ENCODE measurements at regions not wholly inside any gene's neighbourhood (a gene's known extent, or its start where the extent isn't known, plus 50 kb on each side); places are given as distances from the start of the nearest gene placed in this dataset.

DNA sequence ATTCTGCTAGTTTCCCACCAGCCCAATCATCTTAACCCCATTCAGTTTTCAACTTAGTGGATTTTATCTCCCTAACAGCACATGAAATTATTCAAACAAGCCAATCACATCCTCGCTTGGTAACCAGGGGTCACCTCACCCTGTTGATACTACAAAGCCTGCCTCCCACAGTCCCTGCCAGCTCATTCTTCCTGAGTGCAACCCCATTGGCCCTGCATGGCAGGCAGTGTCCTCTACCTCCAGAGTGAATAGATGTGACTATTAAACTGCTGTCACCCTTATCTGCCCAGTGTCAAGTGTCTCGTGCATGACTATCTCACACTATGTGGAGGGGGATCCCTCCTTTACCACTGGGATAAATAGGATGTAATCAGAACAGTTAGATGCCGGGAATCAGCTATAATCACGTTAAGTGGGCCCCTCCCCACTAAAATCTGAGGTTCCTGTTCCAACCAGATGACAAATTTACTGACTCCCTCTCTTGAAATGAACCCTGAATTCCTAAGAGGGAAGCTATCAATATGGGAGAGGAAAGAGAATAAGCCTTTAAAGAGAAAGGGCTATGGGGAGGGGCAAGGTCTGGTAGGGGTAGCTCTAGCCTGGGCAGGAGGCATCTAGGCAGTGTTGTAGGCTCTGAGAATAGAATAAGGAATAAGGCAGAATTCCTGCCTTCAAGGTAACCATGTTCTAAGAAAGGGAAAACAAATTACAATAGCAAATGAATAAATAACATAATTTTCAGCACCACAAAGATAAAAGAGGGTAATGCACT lies 155.9 kb downstream of the SLC30A10 start:
- DNase-seq: no peak

- DNase-seq: peak; percentile 89
These were observed 157.3 kb downstream of the SLC30A10 start for GRCh38 chr1:219771080-219771479.

- DNase-seq: no peak
These were observed 150.4 kb upstream of the ZC3H11B start for GRCh38 chr1:219763321-219763720.

GRCh38 chr1:219761208-219761860 lies 148.4 kb upstream of the ZC3H11B start:
- DNase-seq: no peak

DNA sequence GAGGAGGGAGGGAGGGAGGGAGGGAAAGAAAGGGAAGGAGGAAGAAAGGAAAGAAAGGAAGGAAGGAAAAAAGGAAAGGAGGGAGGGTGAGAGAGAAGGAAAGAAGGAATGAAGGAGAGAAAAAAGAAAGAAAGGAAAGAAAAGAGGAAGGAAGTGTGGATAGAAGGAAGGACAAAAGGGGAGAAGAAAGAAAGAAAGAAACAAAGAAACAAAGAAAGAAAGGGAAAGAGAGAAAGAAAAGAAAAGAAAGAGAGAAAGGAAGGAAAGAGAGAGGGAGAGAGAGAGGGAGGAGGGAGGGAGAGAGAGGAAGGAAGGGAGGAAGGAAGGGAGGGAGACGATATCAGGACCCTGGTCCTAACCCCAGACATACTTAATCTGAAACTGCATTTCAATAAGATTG lies 146.2 kb upstream of the ZC3H11B start:
- no peak for DNase-seq

DNA sequence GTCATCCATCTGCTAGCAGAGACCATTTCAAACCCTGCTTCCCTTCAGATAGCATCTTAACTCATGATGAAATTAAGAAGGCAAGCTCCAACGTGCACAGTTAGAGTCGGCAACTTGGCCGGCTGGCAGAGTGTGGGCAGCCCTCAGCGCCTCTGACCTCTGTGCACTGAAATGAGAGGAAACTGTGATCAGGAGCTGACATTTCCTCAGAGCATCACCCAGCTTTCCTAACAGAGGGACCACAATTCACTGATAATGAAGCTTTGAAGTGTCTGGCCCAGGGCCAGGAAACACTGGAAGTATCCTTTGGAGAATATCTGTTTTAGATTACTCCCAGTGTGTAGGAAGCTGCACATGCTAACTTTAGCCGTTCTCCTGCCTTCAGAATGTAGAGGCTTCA lies 145.0 kb upstream of the ZC3H11B start:
- DNase-seq: no peak

- no peak for DNase-seq
These were observed 142.3 kb upstream of the ZC3H11B start for GRCh38 chr1:219755234-219755633.

- DNase-seq: no peak
These were observed 141.9 kb upstream of the ZC3H11B start for GRCh38 chr1:219754767-219755166.

- DNase-seq: no peak
These were observed 141.0 kb upstream of the ZC3H11B start for GRCh38 chr1:219753914-219754313.

DNA sequence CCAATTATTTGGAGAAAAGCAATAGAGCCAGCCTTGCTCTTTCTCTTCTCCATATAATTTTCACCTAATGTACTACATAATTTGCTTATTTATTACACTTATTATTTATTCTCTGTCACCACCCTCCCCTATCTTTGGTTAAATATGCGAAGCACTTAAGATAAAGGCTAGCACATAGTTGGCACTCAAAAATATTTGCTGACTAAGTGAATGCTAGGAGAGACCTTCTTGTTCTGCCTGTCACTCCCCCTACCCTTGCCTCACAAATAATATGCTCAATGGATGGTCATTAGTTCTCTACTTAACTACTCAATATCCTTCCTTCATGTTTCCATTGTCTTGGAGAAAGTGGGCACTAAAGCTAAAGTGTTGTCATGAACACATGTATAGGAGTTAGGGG lies 139.7 kb upstream of the ZC3H11B start:
- no peak for DNase-seq

- no peak for DNase-seq
These were observed 139.1 kb upstream of the ZC3H11B start for GRCh38 chr1:219751870-219752507.

DNA sequence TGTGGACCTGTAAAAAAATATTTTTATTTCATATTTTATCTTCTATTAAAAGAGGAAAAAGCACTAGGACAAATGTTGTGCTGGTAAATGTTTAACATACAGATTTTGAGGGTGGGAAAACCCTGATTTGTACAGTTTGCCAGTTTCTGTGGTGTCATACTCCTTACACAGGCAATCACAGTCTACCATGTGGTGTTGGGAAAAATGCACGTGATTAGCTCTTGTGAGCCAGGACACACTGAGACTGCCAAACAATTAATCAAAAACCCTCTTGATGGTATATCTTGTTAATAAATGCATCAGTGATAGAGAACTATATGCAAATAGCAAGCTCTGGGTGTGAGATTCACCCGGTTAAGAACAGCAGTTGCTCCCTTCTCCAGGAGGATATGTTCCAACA lies 136.5 kb upstream of the ZC3H11B start:
- DNase-seq: no peak

DNA sequence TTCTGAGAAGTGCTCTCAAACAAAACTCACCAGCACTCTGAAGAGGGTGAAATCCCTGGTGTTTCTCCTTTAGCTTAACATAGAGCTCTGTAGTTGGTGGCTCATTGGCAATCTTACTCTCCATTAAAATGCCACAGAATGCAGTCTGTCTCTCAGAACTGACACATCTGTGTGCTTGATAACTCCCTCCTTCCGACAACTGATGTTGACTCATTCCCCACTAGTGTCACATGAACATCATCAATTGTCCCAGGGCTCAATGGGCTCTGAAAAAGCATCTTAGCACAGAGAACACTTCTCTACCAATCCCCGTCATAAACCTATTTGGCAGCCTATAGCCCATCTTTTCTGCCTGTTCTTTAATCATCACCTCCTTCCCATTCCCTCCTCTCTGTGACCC lies 133.2 kb upstream of the ZC3H11B start:
- DNase-seq: no peak

GRCh38 chr1:219744652-219745469 lies 132.0 kb upstream of the ZC3H11B start:
- DNase-seq: no peak

GRCh38 chr1:219741011-219741970 lies 128.4 kb upstream of the ZC3H11B start:
- no peak for DNase-seq

DNA sequence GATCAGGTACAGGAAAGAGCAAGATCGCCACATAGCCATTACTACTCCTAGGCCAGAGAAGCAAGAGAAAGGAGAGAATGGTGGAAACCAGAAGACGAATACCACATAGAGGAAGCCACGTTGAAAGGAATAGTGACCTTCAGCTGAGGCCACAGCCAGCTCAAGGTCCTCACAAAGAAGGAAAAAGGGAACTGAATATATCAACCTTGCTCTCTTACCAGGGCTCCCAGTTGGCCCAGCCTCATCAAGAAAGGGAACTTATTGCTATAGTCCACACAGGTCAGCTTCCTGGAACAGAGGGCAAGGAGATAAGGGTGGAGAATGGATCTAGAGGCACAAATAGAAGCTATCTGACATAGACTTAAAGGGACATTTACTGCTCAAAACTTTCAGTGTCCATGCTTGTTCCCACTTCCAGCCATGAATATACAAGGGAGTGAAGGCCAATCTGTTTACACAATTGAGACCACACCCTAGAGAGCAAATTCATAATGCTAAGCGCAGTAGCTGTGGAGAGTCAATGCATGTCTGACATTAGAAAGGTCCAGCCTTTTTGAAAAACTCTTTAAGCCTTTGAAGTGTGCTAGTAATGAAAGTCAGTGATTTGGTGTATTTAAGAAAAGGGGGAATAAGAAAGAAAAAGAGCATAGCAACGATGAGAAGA lies 120.7 kb upstream of the ZC3H11B start:
- no peak for DNase-seq

GRCh38 chr1:219732814-219733491 lies 120.0 kb upstream of the ZC3H11B start:
- DNase-seq: no peak

DNA sequence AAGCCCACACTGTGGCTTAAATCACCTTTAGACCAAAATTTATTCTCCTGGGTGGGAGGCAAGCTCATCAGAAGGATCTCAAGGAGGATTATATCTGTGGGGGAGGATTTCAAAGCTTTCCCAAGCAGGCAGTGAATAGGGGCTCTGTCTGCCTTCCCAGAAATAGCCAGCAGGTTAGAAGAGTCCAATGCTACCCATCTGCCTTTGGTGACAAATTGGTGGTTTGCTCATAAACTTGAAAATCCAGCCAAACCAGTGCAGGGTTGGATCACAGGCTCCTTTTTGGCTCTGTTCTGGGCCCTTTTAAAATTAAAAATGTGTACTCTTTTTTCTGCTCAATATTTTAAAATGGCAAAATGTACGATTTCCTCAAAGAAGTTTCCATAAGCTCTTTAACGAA lies 118.9 kb upstream of the ZC3H11B start:
- DNase-seq: no peak

GRCh38 chr1:219726480-219727272 lies 113.8 kb upstream of the ZC3H11B start:
- no peak for DNase-seq

DNA sequence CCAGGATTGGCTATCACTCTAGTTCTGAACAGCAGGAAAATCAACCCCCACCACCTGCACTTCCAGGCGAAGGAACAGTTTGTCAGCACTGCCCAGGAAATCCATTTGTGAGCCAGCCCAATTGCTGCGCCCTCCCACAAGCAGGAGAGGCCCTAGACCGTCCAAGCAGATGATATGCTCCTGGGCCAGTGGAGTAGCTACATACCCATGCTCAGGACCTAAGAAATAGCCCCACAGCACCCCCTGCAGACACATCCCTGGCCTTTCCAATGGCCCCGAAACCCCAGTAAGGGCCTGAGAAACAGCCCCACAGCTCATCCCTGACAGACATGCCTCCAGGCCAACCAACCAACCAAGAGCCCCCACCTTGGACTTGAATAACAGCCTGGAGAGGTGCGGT lies 111.5 kb upstream of the ZC3H11B start:
- no peak for DNase-seq
